ENCODE measurements at regions not wholly inside any gene's neighbourhood (a gene's known extent, or its start where the extent isn't known, plus 50 kb on each side); places are given as distances from the start of the nearest gene placed in this dataset.

GRCh38 chr4:63349674-63350025 is 1059.6 kb downstream of the TECRL start:
- Histone ChIP-seq H3K27me3 (no peaks in the 10 kb centered on the region), H3K4me3 (no peak overlapping the region), H3K27ac (no peak overlapping the region), H3K36me3 (no peaks in the 10 kb centered on the region), H3K9me3 (no peaks in the 10 kb centered on the region), H3K4me1 (no peaks in the 10 kb centered on the region)
- DNase-seq (ENCODE audit: extremely low spot score in 2 of 2) = no peak
- TF ChIP-seq POLR2A (IDR thresholded peaks at IDR 0.05) = no peak
- no peak for TF ChIP-seq CTCF (IDR thresholded peaks at IDR 0.05)
- TF ChIP-seq POLR2AphosphoS5 (IDR thresholded peaks at IDR 0.05; ENCODE audit: insufficient read depth in 1 of 2, low read depth in 1 of 2) = no peak
- intact Hi-C loops (cut with DNase I) = no loop called here

GRCh38 chr4:63348735-63349673 is 1060.2 kb downstream of the TECRL start:
- no peaks in the 10 kb centered on the region for H3K4me1 ChIP-seq
- intact Hi-C loops (cut with DNase I) = no loop called here
- no peak for TF ChIP-seq POLR2A (IDR thresholded peaks at IDR 0.05)
- TF ChIP-seq POLR2AphosphoS5 (IDR thresholded peaks at IDR 0.05; ENCODE audit: insufficient read depth in 1 of 2, low read depth in 1 of 2) = no peak
- TF ChIP-seq CTCF (IDR thresholded peaks at IDR 0.05) = no peak
- no peak overlapping the region for H3K27ac ChIP-seq
- no peaks in the 10 kb centered on the region for H3K9me3 ChIP-seq
- H3K4me3 ChIP-seq = no peak overlapping the region
- DNase-seq (ENCODE audit: extremely low spot score in 2 of 2) = no peak
- no peaks in the 10 kb centered on the region for H3K27me3 ChIP-seq
- no peaks in the 10 kb centered on the region for H3K36me3 ChIP-seq

- no peaks in the 10 kb centered on the region for H3K4me1 ChIP-seq
- TF ChIP-seq CTCF (IDR thresholded peaks at IDR 0.05) (no peak), POLR2AphosphoS5 (IDR thresholded peaks at IDR 0.05; ENCODE audit: insufficient read depth in 1 of 2, low read depth in 1 of 2) (no peak), POLR2A (IDR thresholded peaks at IDR 0.05) (no peak)
- intact Hi-C loops (cut with DNase I) = no loop called here
- H3K4me3 ChIP-seq = no peak overlapping the region
- no peaks in the 10 kb centered on the region for H3K36me3 ChIP-seq
- no peak overlapping the region for H3K27ac ChIP-seq
- no peak for DNase-seq (ENCODE audit: extremely low spot score in 2 of 2)
- no peaks in the 10 kb centered on the region for H3K27me3 ChIP-seq
- no peaks in the 10 kb centered on the region for H3K9me3 ChIP-seq
Observed at GRCh38 chr4:63325140-63325539, 1084.1 kb downstream of the TECRL start.

- Histone ChIP-seq H3K36me3 (no peaks in the 10 kb centered on the region), H3K27me3 (no peaks in the 10 kb centered on the region), H3K4me1 (no peaks in the 10 kb centered on the region), H3K27ac (no peak overlapping the region), H3K9me3 (no peaks in the 10 kb centered on the region), H3K4me3 (no peak overlapping the region)
- TF ChIP-seq POLR2A (IDR thresholded peaks at IDR 0.05) = no peak
- TF ChIP-seq POLR2AphosphoS5 (IDR thresholded peaks at IDR 0.05; ENCODE audit: insufficient read depth in 1 of 2, low read depth in 1 of 2) = no peak
- no peak for TF ChIP-seq CTCF (IDR thresholded peaks at IDR 0.05)
- DNase-seq (ENCODE audit: extremely low spot score in 2 of 2) = no peak
- intact Hi-C loops (cut with DNase I) = no loop called here
Observed at GRCh38 chr4:63316633-63317032, 1092.6 kb downstream of the TECRL start.

- H3K27me3 ChIP-seq = no peaks in the 10 kb centered on the region
- H3K27ac ChIP-seq = no peak overlapping the region
- H3K4me1 ChIP-seq = no peaks in the 10 kb centered on the region
- DNase-seq (ENCODE audit: extremely low spot score in 2 of 2) = no peak
- no peak for TF ChIP-seq POLR2AphosphoS5 (IDR thresholded peaks at IDR 0.05; ENCODE audit: insufficient read depth in 1 of 2, low read depth in 1 of 2)
- TF ChIP-seq POLR2A (IDR thresholded peaks at IDR 0.05) = no peak
- TF ChIP-seq CTCF (IDR thresholded peaks at IDR 0.05) = no peak
- no peak overlapping the region for H3K4me3 ChIP-seq
- H3K9me3 ChIP-seq = no peaks in the 10 kb centered on the region
- intact Hi-C loops (cut with DNase I) = no loop called here
- no peaks in the 10 kb centered on the region for H3K36me3 ChIP-seq
Observed at GRCh38 chr4:63315651-63316050, 1093.6 kb downstream of the TECRL start.
